ENCODE measurements at regions not wholly inside any gene's neighbourhood (a gene's known extent, or its start where the extent isn't known, plus 50 kb on each side); places are given as distances from the start of the nearest gene placed in this dataset.
A peak's percentile ranks its signal among the peaks of the same experiment; 100 is the strongest.
"Not testable (repeated sequence)": the region's sequence is repeated elsewhere in the genome, so short reads cannot be mapped to it uniquely, and the experiment has no call there.

GRCh38 chr17:77331301-77331864 is 190.6 kb downstream of the SEC14L1 start:
- H3K27ac ChIP-seq = peak overlapping the region; percentile 69
- H3K36me3 ChIP-seq = no peaks in the 10 kb centered on the region
- H3K9me3 ChIP-seq = no peaks in the 10 kb centered on the region
- peaks cover 33 to 34% of the 10 kb centered on the region in 2 experiments for H3K4me1 ChIP-seq (ENCODE audit: control insufficient read depth in 1 of 2, insufficient read depth in 1 of 2, low read depth in 1 of 2, low read length in 1 of 2)
- TF ChIP-seq CTCF (IDR thresholded peaks at IDR 0.05) = peak; percentile 97
- H3K27me3 ChIP-seq = no peaks in the 10 kb centered on the region
- peak overlapping the region; percentile 49 to 52 for H3K4me3 ChIP-seq (ENCODE audit: low read depth in 1 of 2, low read length in 1 of 2)

GRCh38 chr17:77332034-77332971 is 191.5 kb downstream of the SEC14L1 start:
- no peak for TF ChIP-seq CTCF (IDR thresholded peaks at IDR 0.05)
- H3K4me1 ChIP-seq (ENCODE audit: control insufficient read depth in 1 of 2, insufficient read depth in 1 of 2, low read depth in 1 of 2, low read length in 1 of 2) = peaks cover 25 to 28% of the 10 kb centered on the region in 2 experiments
- H3K4me3 ChIP-seq (ENCODE audit: low read depth in 1 of 2, low read length in 1 of 2) = peak overlapping the region in 1 of 2 experiments; percentile 52
- H3K27me3 ChIP-seq = no peaks in the 10 kb centered on the region
- H3K9me3 ChIP-seq = no peaks in the 10 kb centered on the region
- peak overlapping the region; percentile 69 for H3K27ac ChIP-seq
- H3K36me3 ChIP-seq = no peaks in the 10 kb centered on the region

- Histone ChIP-seq H3K36me3 (no peaks in the 10 kb centered on the region), H3K27me3 (no peaks in the 10 kb centered on the region), H3K4me3 (ENCODE audit: low read depth in 1 of 2, low read length in 1 of 2) (no peak overlapping the region), H3K9me3 (no peaks in the 10 kb centered on the region), H3K27ac (peak overlapping the region; percentile 4), H3K4me1 (ENCODE audit: control insufficient read depth in 1 of 2, insufficient read depth in 1 of 2, low read depth in 1 of 2, low read length in 1 of 2) (peaks cover 24 to 28% of the 10 kb centered on the region in 2 experiments)
- no peak for TF ChIP-seq CTCF (IDR thresholded peaks at IDR 0.05)
Observed at GRCh38 chr17:77332981-77333685, 192.4 kb downstream of the SEC14L1 start.

GRCh38 chr17:77337150-77337549 is 196.4 kb downstream of the SEC14L1 start:
- H3K4me1 ChIP-seq (ENCODE audit: control insufficient read depth in 1 of 2, insufficient read depth in 1 of 2, low read depth in 1 of 2, low read length in 1 of 2) = peaks cover 15 to 23% of the 10 kb centered on the region in 2 experiments
- no peaks in the 10 kb centered on the region for H3K36me3 ChIP-seq
- H3K4me3 ChIP-seq (ENCODE audit: low read depth in 1 of 2, low read length in 1 of 2) = no peak overlapping the region
- no peak for TF ChIP-seq CTCF (IDR thresholded peaks at IDR 0.05)
- no peaks in the 10 kb centered on the region for H3K9me3 ChIP-seq
- H3K27me3 ChIP-seq = no peaks in the 10 kb centered on the region
- no peak overlapping the region for H3K27ac ChIP-seq

GRCh38 chr17:77341069-77341541 is 200.3 kb downstream of the SEC14L1 start:
- H3K9me3 ChIP-seq = no peaks in the 10 kb centered on the region
- H3K27ac ChIP-seq = peak overlapping the region; percentile 81
- TF ChIP-seq CTCF (IDR thresholded peaks at IDR 0.05) = no peak
- peaks cover 23 to 34% of the 10 kb centered on the region in 2 experiments for H3K4me1 ChIP-seq (ENCODE audit: control insufficient read depth in 1 of 2, insufficient read depth in 1 of 2, low read depth in 1 of 2, low read length in 1 of 2)
- no peaks in the 10 kb centered on the region for H3K27me3 ChIP-seq
- H3K36me3 ChIP-seq = no peaks in the 10 kb centered on the region
- no peak overlapping the region for H3K4me3 ChIP-seq (ENCODE audit: low read depth in 1 of 2, low read length in 1 of 2)

GRCh38 chr17:77342656-77342990 is 201.9 kb downstream of the SEC14L1 start:
- Histone ChIP-seq H3K4me1 (ENCODE audit: control insufficient read depth in 1 of 2, insufficient read depth in 1 of 2, low read depth in 1 of 2, low read length in 1 of 2) (peaks cover 23 to 34% of the 10 kb centered on the region in 2 experiments), H3K27ac (peak overlapping the region; percentile 81), H3K4me3 (ENCODE audit: low read depth in 1 of 2, low read length in 1 of 2) (peak overlapping the region in 1 of 2 experiments; percentile 39)
- H3K9me3 ChIP-seq, H3K27me3 ChIP-seq, H3K36me3 ChIP-seq: not testable (repeated sequence)

All from neutrophil (primary cell).